GM21381 (cell line): ENCODE measurements at regions not wholly inside any gene's neighbourhood (a gene's known extent, or its start where the extent isn't known, plus 50 kb on each side); places are given as distances from the start of the nearest gene placed in this dataset.

Experiments
- ATAC-seq: cut with Tn5 transposase; IDR thresholded peaks from one replicate; pipeline ENCODE4 v1.9.1; 2021; ENCODE audit warnings: mild to moderate bottlenecking, moderate library complexity; ENCODE audit not compliant: unreplicated experiment

- no peak for ATAC-seq
Observed at GRCh38 chr3:95965704-95966336, 848.6 kb upstream of the EPHA6 start.

- ATAC-seq, result no peak
Observed at GRCh38 chr3:95971573-95971972, 842.8 kb upstream of the EPHA6 start.

GRCh38 chr3:95994338-95994737, 820.1 kb upstream of the EPHA6 start:
- ATAC-seq, result no peak

GRCh38 chr3:96000966-96001365, 813.4 kb upstream of the EPHA6 start:
- no peak for ATAC-seq

GRCh38 chr3:96007650-96008195, 806.7 kb upstream of the EPHA6 start:
- no peak for ATAC-seq

GRCh38 chr3:96012939-96013338, 801.5 kb upstream of the EPHA6 start:
- ATAC-seq, result no peak

GRCh38 chr3:96017556-96017955, 796.8 kb upstream of the EPHA6 start:
- no peak for ATAC-seq

GRCh38 chr3:96022676-96023075, 791.7 kb upstream of the EPHA6 start:
- no peak for ATAC-seq

- no peak for ATAC-seq
Observed at GRCh38 chr3:96027718-96028117, 786.7 kb upstream of the EPHA6 start.

DNA sequence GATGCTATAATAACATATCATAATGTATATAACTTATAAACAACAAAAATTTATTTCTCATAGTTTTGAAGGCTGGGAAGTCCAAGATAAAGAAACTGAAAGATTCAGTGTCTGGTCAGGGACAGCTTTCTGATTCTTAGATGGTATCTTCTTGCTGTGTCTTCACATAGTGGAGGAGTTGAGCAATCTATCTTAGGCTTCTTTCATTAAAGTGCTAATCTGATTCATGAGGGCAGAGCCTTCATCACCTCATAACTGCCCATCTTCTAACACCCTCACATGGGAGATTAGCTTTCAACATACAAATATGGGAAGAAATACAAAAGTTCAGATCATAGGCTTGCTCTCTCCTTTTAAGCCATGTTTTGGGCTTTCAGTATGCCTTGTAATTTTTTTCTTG, 774.8 kb upstream of the EPHA6 start:
- no peak for ATAC-seq

DNA sequence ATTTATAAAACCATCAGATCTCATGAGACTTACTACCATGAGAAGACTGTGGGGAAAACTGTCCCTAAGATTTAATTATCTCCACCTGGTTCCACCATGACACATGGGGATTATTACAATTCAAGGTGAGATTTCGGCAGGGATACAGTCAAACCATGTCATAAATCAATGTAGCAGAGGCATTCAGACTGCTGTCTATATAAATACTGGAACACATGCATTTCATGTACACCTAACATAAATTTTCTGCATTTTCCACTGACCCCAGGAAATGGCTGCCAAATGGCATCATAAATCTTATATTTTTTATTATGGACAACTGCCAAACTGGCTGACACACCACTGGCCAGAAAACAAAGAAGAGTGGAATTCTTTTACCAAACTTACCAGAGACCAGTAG, 755.1 kb upstream of the EPHA6 start:
- no peak for ATAC-seq

- ATAC-seq, result no peak
Observed at GRCh38 chr3:96069065-96069464, 745.3 kb upstream of the EPHA6 start.

GRCh38 chr3:96070678-96071077, 743.7 kb upstream of the EPHA6 start:
- ATAC-seq, result no peak

GRCh38 chr3:96071097-96071496, 743.3 kb upstream of the EPHA6 start:
- no peak for ATAC-seq

GRCh38 chr3:96072226-96072625, 742.2 kb upstream of the EPHA6 start:
- no peak for ATAC-seq

- no peak for ATAC-seq
Observed at GRCh38 chr3:96083610-96084009, 730.8 kb upstream of the EPHA6 start.

DNA sequence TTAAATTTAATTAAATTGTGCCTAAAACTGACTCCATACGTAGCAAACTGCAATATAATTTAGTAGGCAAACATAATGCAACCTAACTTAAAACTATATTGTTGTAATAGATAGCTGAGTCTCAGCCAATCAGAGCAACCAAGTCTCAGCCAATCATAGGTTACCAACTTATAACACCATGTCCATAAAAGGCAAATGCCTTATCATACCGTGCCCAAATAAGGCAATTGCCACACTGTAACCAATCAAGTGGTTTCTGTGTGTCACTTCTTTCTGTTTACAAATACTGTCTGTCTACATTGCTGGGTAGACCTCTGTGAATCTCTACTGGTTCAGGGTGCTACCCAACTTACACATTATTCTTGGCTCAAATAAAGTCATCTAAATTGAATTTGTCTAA, 728.4 kb upstream of the EPHA6 start:
- ATAC-seq, result no peak

- no peak for ATAC-seq
Observed at GRCh38 chr3:96101006-96101560, 713.3 kb upstream of the EPHA6 start.

- ATAC-seq, result no peak
Observed at GRCh38 chr3:96106701-96107100, 707.7 kb upstream of the EPHA6 start.
